B cell (primary cell): ENCODE measurements at regions not wholly inside any gene's neighbourhood (a gene's known extent, or its start where the extent isn't known, plus 50 kb on each side); places are given as distances from the start of the nearest gene placed in this dataset.

Source experiments
- ATAC-seq: fragments of 200-7000 bp; cut with Tn5 transposase; one replicate; pipeline ENCODE4 v1.10.0; 2021; ENCODE audit warnings: low read depth, mild to moderate bottlenecking, moderate number of reproducible peaks, moderate library complexity
- CTCF ChIA-PET: fragments of 350-600 bp; sonication (Branson Sonifier 250); formaldehyde crosslinking; loops from one replicate; lab custom pipeline; 2021; ENCODE audit warnings: antibody characterized with exemption, inconsistent platforms; lab: Charles Lee
- POLR2A ChIA-PET: fragments of 350-600 bp; sonication (Branson Sonifier 250); formaldehyde crosslinking; loops from one replicate; lab custom pipeline; 2021; ENCODE audit warnings: antibody characterized with exemption; lab: Charles Lee
- DNase-seq: peaks from one replicate; pipeline ENCODE4 v3.0.0; 2013
- H2AFZ ChIP-seq: 2 replicates; pipeline ENCODE4 v1.6.1; 2012; ENCODE audit warnings: mild to moderate bottlenecking, low read depth, low read length; ENCODE audit not compliant: insufficient read depth, poor library complexity, severe bottlenecking
- H3K27ac ChIP-seq, 2 donors: 1 replicate in 1 of 2; 2 replicates in 1 of 2; pipeline ENCODE4 v1.5.1; 2012 to 2013; ENCODE audit warnings: low read length in 2 of 2, mild to moderate bottlenecking in 2 of 2, moderate library complexity in 1 of 2
- H3K27me3 ChIP-seq, 4 experiments: fragments of 200-600 bp in 1 of 4; sonication (generic) in 1 of 4; replicated peaks in 1 of 4; 1 replicate in 2 of 4; 2 replicates in 2 of 4; pipeline versions ENCODE4 v1.6.1 to v1.7.0; 2013 to 2016; ENCODE audit warnings: low read length in 3 of 4, mild to moderate bottlenecking in 2 of 4, mixed read lengths in 1 of 4, moderate library complexity in 1 of 4; ENCODE audit not compliant: insufficient read depth in 4 of 4, control insufficient read depth in 3 of 4; ENCODE audit errors: control extremely low read depth in 1 of 4
- H3K36me3 ChIP-seq, 2 experiments: replicated peaks in 1 of 2; 1 replicate in 1 of 2; 2 replicates in 1 of 2; pipeline versions ENCODE4 v1.6.1 to v1.7.1; 2013; ENCODE audit warnings: low read length in 1 of 2; ENCODE audit not compliant: insufficient read depth in 2 of 2, control insufficient read depth in 1 of 2; ENCODE audit errors: control extremely low read depth in 1 of 2, extremely low read depth in 1 of 2
- H3K4me1 ChIP-seq, 2 donors: fragments of 200-600 bp in 1 of 2; sonication (generic) in 1 of 2; 1 replicate in 1 of 2; 2 replicates in 1 of 2; pipeline versions ENCODE4 v1.5.1 to v1.6.1; 2013 to 2017; ENCODE audit warnings: low read length in 2 of 2; ENCODE audit not compliant: control insufficient read depth in 2 of 2, insufficient read depth in 2 of 2
- H3K4me2 ChIP-seq: replicated peaks from 2 replicates; pipeline ENCODE3; 2012; ENCODE audit warnings: mild to moderate bottlenecking, low read depth, low read length; ENCODE audit not compliant: poor library complexity, severe bottlenecking
- H3K4me3 ChIP-seq, 5 experiments: fragments of 200-600 bp in 1 of 5; sonication (generic) in 1 of 5; 1 replicate in 3 of 5; 2 replicates in 2 of 5; pipeline versions ENCODE4 v1.5.1 to v1.7.0; 2011 to 2016; ENCODE audit warnings: low read length in 4 of 5, mild to moderate bottlenecking in 4 of 5, low read depth in 2 of 5, control low read depth in 1 of 5, moderate library complexity in 1 of 5; ENCODE audit not compliant: insufficient read depth in 1 of 5; ENCODE audit errors: control extremely low read depth in 1 of 5, extremely low read depth in 1 of 5
- H3K79me2 ChIP-seq: fragments of 200-600 bp; sonication (generic); one replicate; pipeline ENCODE4 v1.6.0; 2016; ENCODE audit warnings: low read length; ENCODE audit not compliant: control insufficient read depth, insufficient read depth
- H3K9ac ChIP-seq: fragments of 200-600 bp; sonication (generic); 2 replicates; pipeline ENCODE4 v1.6.1; 2017; ENCODE audit warnings: mild to moderate bottlenecking, low read length, moderate library complexity
- H3K9me3 ChIP-seq, 3 donors: one replicate each; pipeline versions ENCODE4 v1.6.1 to v1.7.1; 2013; ENCODE audit warnings: low read length in 2 of 3; ENCODE audit not compliant: control insufficient read depth in 2 of 3, insufficient read depth in 1 of 3; ENCODE audit errors: control extremely low read depth in 1 of 3
- H4K20me1 ChIP-seq: 2 replicates; pipeline ENCODE4 v1.6.0; 2012; ENCODE audit warnings: mild to moderate bottlenecking, low read length; ENCODE audit not compliant: insufficient read depth, control insufficient read depth, poor library complexity, severe bottlenecking
- H3K27ac Mint-ChIP-seq: one replicate; pipeline ENCODE4 v1.8.0; 2021; ENCODE audit warnings: mixed read lengths
- H3K27me3 Mint-ChIP-seq: one replicate; pipeline ENCODE4 v1.8.0; 2021; ENCODE audit warnings: mixed read lengths
- H3K4me1 Mint-ChIP-seq: one replicate; pipeline ENCODE4 v1.8.0; 2021; ENCODE audit warnings: mixed read lengths
- H3K4me3 Mint-ChIP-seq: one replicate; pipeline ENCODE4 v1.8.0; 2021; ENCODE audit warnings: mixed read lengths
- H3K9me3 Mint-ChIP-seq: one replicate; pipeline ENCODE4 v1.8.0; 2022; ENCODE audit warnings: mixed read lengths; ENCODE audit not compliant: insufficient read depth
- EZH2 ChIP-seq: IDR thresholded peaks from 2 replicates; pipeline ENCODE4 v1.6.1; 2012; ENCODE audit warnings: borderline replicate concordance, low read depth, mild to moderate bottlenecking, moderate library complexity, low read length; ENCODE audit not compliant: insufficient read depth, poor library complexity, severe bottlenecking
- WGBS: methylation state at CpG from one replicate; pipeline ENCODE4 v1.1.5; 2013; ENCODE audit warnings: missing lambda C conversion rate; ENCODE audit not compliant: insufficient coverage; 5-methylcytosine and 5-hydroxymethylcytosine counted together
- intact Hi-C: fragments of 100-400 bp; cut with micrococcal nuclease; formaldehyde crosslinking; loops from one replicate; pipeline ENCODE4 v1.10.0; 2022
- TF ChIP-seq, protein P1 (sequence below): fragments of 200-600 bp; IDR thresholded peaks from one replicate; pipeline ENCODE4 v1.8.0; 2022; ENCODE audit warnings: antibody characterized with exemption, mild to moderate bottlenecking

DNA sequence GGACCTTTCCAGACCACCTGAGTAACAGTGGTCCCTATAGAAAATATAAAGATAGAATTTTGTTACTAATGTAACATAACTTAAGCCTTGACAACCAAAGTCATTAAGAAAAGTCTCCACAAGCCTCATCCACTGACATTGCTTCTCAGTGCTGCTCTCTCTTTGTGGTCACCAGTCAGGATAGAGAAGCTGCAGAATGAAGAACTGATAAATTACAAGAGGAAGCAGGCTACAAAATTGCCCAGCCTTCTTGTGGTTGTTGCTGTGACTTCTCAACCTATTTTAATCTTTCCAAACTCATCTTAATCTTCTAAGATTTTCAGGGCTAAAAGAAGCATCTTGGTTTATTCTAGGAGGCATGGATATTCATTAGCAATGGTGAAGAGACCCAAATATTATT lies 343.8 kb downstream of the MZT1 start:
- no peak overlapping the region for H3K4me2 ChIP-seq
- ATAC-seq (no peak), DNase-seq (no peak)
- no peaks in the 10 kb centered on the region for H3K79me2 ChIP-seq
- no peak overlapping the region for H3K27ac Mint-ChIP-seq
- H3K9me3 Mint-ChIP-seq = no peaks in the 10 kb centered on the region
- H3K9ac ChIP-seq = no peak overlapping the region
- H3K4me3 Mint-ChIP-seq = no peak overlapping the region
- H2AFZ ChIP-seq = no peak overlapping the region
- H3K4me1 ChIP-seq = no peaks in the 10 kb centered on the region
- no peak overlapping the region for H3K4me3 ChIP-seq
- TF ChIP-seq, protein P1, sequence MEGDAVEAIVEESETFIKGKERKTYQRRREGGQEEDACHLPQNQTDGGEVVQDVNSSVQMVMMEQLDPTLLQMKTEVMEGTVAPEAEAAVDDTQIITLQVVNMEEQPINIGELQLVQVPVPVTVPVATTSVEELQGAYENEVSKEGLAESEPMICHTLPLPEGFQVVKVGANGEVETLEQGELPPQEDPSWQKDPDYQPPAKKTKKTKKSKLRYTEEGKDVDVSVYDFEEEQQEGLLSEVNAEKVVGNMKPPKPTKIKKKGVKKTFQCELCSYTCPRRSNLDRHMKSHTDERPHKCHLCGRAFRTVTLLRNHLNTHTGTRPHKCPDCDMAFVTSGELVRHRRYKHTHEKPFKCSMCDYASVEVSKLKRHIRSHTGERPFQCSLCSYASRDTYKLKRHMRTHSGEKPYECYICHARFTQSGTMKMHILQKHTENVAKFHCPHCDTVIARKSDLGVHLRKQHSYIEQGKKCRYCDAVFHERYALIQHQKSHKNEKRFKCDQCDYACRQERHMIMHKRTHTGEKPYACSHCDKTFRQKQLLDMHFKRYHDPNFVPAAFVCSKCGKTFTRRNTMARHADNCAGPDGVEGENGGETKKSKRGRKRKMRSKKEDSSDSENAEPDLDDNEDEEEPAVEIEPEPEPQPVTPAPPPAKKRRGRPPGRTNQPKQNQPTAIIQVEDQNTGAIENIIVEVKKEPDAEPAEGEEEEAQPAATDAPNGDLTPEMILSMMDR = no peak
- no peak for TF ChIP-seq EZH2
- ChIA-PET POLR2A (no interaction called here), CTCF (no interaction called here)
- no peaks in the 10 kb centered on the region for H4K20me1 ChIP-seq
- no peaks in the 10 kb centered on the region for H3K36me3 ChIP-seq
- H3K4me1 Mint-ChIP-seq = no peaks in the 10 kb centered on the region
- H3K9me3 ChIP-seq = no peaks in the 10 kb centered on the region
- H3K27me3 ChIP-seq = no peaks in the 10 kb centered on the region
- intact Hi-C loops = no loop called here
- no peaks in the 10 kb centered on the region for H3K27me3 Mint-ChIP-seq
- no peak overlapping the region for H3K27ac ChIP-seq

DNA sequence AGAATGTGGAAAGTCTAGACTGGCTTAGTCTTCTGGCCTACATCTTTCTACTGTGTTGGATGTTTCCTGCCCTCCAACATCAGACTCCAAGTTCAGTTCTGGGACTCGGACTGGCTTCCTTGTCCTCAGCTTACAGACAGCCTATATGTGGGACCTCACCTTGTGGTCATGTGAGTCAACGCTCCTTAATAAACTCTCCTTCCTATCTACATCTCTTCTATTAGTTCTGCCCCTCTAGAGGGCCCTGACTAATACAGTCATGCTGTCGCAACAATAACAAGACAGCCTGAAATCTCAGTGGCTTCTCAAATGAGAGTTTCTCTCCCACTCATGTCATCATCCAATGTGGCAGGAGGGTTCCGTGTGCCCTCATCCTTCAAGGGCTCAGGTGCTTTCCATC lies 347.8 kb downstream of the MZT1 start:
- H3K4me3 ChIP-seq = no peak overlapping the region
- intact Hi-C loops = no loop called here
- Mint-ChIP-seq H3K27me3 (no peaks in the 10 kb centered on the region), H3K9me3 (peaks cover 4% of the 10 kb centered on the region), H3K4me1 (no peaks in the 10 kb centered on the region), H3K27ac (no peak overlapping the region), H3K4me3 (no peak overlapping the region)
- TF ChIP-seq, protein P1 = no peak
- no peak for TF ChIP-seq EZH2
- no peaks in the 10 kb centered on the region for H3K9me3 ChIP-seq
- H3K27me3 ChIP-seq = no peaks in the 10 kb centered on the region
- no peaks in the 10 kb centered on the region for H3K79me2 ChIP-seq
- DNase-seq = no peak
- ChIA-PET CTCF (no interaction called here), POLR2A (no interaction called here)
- no peak overlapping the region for H2AFZ ChIP-seq
- H4K20me1 ChIP-seq = no peaks in the 10 kb centered on the region
- no peak overlapping the region for H3K9ac ChIP-seq
- H3K27ac ChIP-seq = no peak overlapping the region
- 94% methylated on average over 3 of the region's 4 CpGs for WGBS
- H3K4me2 ChIP-seq = no peak overlapping the region
- no peaks in the 10 kb centered on the region for H3K36me3 ChIP-seq
- H3K4me1 ChIP-seq = no peaks in the 10 kb centered on the region
- ATAC-seq = no peak
